SK-N-SH treated with all-trans-retinoic acid at 6 μM for 48 hours (cell line): ENCODE measurements at regions not wholly inside any gene's neighbourhood (a gene's known extent, or its start where the extent isn't known, plus 50 kb on each side); places are given as distances from the start of the nearest gene placed in this dataset.
"Not testable (repeated sequence)": the region's sequence is repeated elsewhere in the genome, so short reads cannot be mapped to it uniquely, and the experiment has no call there.

Experiments
- ATAC-seq: fragments of 200-7000 bp; cut with Tn5 transposase; 3 replicates; pipeline ENCODE4 v1.9.1; 2020; ENCODE audit warnings: mild to moderate bottlenecking, moderate library complexity
- ARNTL ChIP-seq: fragments of 450-650 bp; formaldehyde crosslinking; IDR thresholded peaks from 2 replicates; pipeline ENCODE4 v1.5.0; 2020; ENCODE audit warnings: low read depth, mild to moderate bottlenecking, moderate library complexity, borderline replicate concordance
- BACH2 ChIP-seq: fragments of 250-450 bp; sonication (Bioruptor Pico); IDR thresholded peaks from 2 replicates; pipeline ENCODE4 v1.9.0; 2021; ENCODE audit warnings: mild to moderate bottlenecking, borderline replicate concordance
- CREB5 ChIP-seq: fragments of 250-450 bp; sonication (Bioruptor Pico); IDR thresholded peaks from 2 replicates; pipeline ENCODE4 v1.5.1; 2020; ENCODE audit warnings: low read depth, mild to moderate bottlenecking, moderate library complexity
- CSDC2 ChIP-seq: fragments of 250-450 bp; sonication (Bioruptor Pico); IDR thresholded peaks from 2 replicates; pipeline ENCODE4 v1.5.0; 2020; ENCODE audit warnings: mild to moderate bottlenecking, moderate library complexity
- CSRNP3 ChIP-seq: fragments of 250-450 bp; sonication (Bioruptor Pico); IDR thresholded peaks from 2 replicates; pipeline ENCODE4 v1.5.1; 2021; ENCODE audit warnings: mild to moderate bottlenecking, moderate library complexity
- ESRRG ChIP-seq: fragments of 250-450 bp; sonication (Bioruptor Pico); IDR thresholded peaks from 2 replicates; pipeline ENCODE4 v1.6.1; 2021; ENCODE audit warnings: mild to moderate bottlenecking
- GLIS3 ChIP-seq: fragments of 250-450 bp; sonication (Bioruptor Pico); IDR thresholded peaks from 2 replicates; pipeline ENCODE4 v1.5.0; 2020; ENCODE audit warnings: mild to moderate bottlenecking, moderate library complexity
- OSR1 ChIP-seq: fragments of 250-450 bp; sonication (Bioruptor Pico); IDR thresholded peaks from 2 replicates; pipeline ENCODE4 v1.8.0; 2022; ENCODE audit warnings: moderate library complexity, mild to moderate bottlenecking, inconsistent platforms
- PATZ1 ChIP-seq: fragments of 250-450 bp; sonication (Bioruptor Pico); IDR thresholded peaks from 2 replicates; pipeline ENCODE4 v1.8.0; 2020; ENCODE audit warnings: mild to moderate bottlenecking, moderate library complexity, borderline replicate concordance
- POU6F1 ChIP-seq: fragments of 250-450 bp; sonication (Bioruptor Pico); IDR thresholded peaks from 2 replicates; pipeline ENCODE4 v1.8.0; 2021; ENCODE audit warnings: low read depth, mild to moderate bottlenecking, moderate library complexity, borderline replicate concordance
- PPARA ChIP-seq: fragments of 250-450 bp; sonication (Bioruptor Pico); IDR thresholded peaks from 2 replicates; pipeline ENCODE4 v1.5.0; 2020; ENCODE audit warnings: mild to moderate bottlenecking, borderline replicate concordance
- RARB ChIP-seq: fragments of 250-450 bp; sonication (Bioruptor Pico); IDR thresholded peaks from 2 replicates; pipeline ENCODE4 v1.8.0; 2021; ENCODE audit warnings: mild to moderate bottlenecking, moderate library complexity
- TCF4 ChIP-seq: fragments of 250-450 bp; sonication (Bioruptor Pico); IDR thresholded peaks from 2 replicates; pipeline ENCODE4 v1.8.0; 2021; ENCODE audit warnings: mild to moderate bottlenecking, moderate library complexity, borderline replicate concordance
- TOX ChIP-seq: fragments of 250-450 bp; sonication (Bioruptor Pico); IDR thresholded peaks from 2 replicates; pipeline ENCODE4 v1.8.0; 2021; ENCODE audit warnings: mild to moderate bottlenecking, moderate library complexity, borderline replicate concordance
- ZC3H10 ChIP-seq: fragments of 250-450 bp; sonication (Bioruptor Pico); IDR thresholded peaks from 2 replicates; pipeline ENCODE4 v1.5.1; 2021; ENCODE audit warnings: mild to moderate bottlenecking, moderate library complexity
- ZFP3 ChIP-seq: fragments of 250-450 bp; sonication (Bioruptor Pico); IDR thresholded peaks from 2 replicates; pipeline ENCODE4 v1.5.0; 2020; ENCODE audit warnings: mild to moderate bottlenecking, moderate library complexity
- ZFP30 ChIP-seq: fragments of 450-650 bp; formaldehyde crosslinking; IDR thresholded peaks from 2 replicates; pipeline ENCODE4 v1.5.0; 2022; ENCODE audit warnings: mild to moderate bottlenecking, moderate library complexity
- ZNF565 ChIP-seq: fragments of 450-650 bp; formaldehyde crosslinking; conservative IDR thresholded peaks from 2 replicates; pipeline ENCODE4 v1.5.0; 2020; ENCODE audit warnings: low read depth, mild to moderate bottlenecking, moderate library complexity
- ZNF70 ChIP-seq: fragments of 450-650 bp; formaldehyde crosslinking; IDR thresholded peaks from 2 replicates; pipeline ENCODE4 v1.5.0; 2020; ENCODE audit warnings: mild to moderate bottlenecking, moderate library complexity
- ZNF8 ChIP-seq: fragments of 450-650 bp; formaldehyde crosslinking; IDR thresholded peaks from 2 replicates; pipeline ENCODE4 v1.5.0; 2020; ENCODE audit warnings: mild to moderate bottlenecking, moderate library complexity

- no peak for ATAC-seq
- TF ChIP-seq ZFP3 (CRISPR knock-in tag) (no peak), ESRRG (CRISPR knock-in tag) (no peak), ZNF565 (no peak), RARB (CRISPR knock-in tag) (no peak), ZFP30 (CRISPR knock-in tag) (no peak)
- TF ChIP-seq, all 23 proteins: peak for 0
Measured at GRCh38 chr5:37945446-37945845, 105.6 kb upstream of the GDNF start.

GRCh38 chr5:37943136-37943535 is 103.3 kb upstream of the GDNF start:
- ATAC-seq = not testable (repeated sequence)

- no peak for TF ChIP-seq PATZ1 (CRISPR knock-in tag)
- TF ChIP-seq TCF4 (CRISPR knock-in tag) = no peak
- TF ChIP-seq CSRNP3 (CRISPR knock-in tag) = no peak
- no peak for TF ChIP-seq POU6F1 (CRISPR knock-in tag)
- TF ChIP-seq ZNF70 (CRISPR knock-in tag) = no peak
- no peak for TF ChIP-seq TOX (CRISPR knock-in tag)
- TF ChIP-seq RARB (CRISPR knock-in tag) = no peak
- no peak for TF ChIP-seq ZFP30 (CRISPR knock-in tag)
- no peak for TF ChIP-seq ARNTL (CRISPR knock-in tag)
- no peak for TF ChIP-seq ZNF565
- no peak for TF ChIP-seq ZC3H10 (CRISPR knock-in tag)
- no peak for TF ChIP-seq CREB5 (CRISPR knock-in tag)
- TF ChIP-seq OSR1 = no peak
- no peak for TF ChIP-seq ZFP3 (CRISPR knock-in tag)
- no peak for ATAC-seq
Measured at GRCh38 chr5:37940931-37941623, 101.2 kb upstream of the GDNF start.

GRCh38 chr5:37938861-37939260 is 99.0 kb upstream of the GDNF start:
- TF ChIP-seq CSDC2 (CRISPR knock-in tag) = no peak
- ATAC-seq = no peak

- TF ChIP-seq ZNF8 (no peak), PPARA (CRISPR knock-in tag) (no peak), CSRNP3 (CRISPR knock-in tag) (no peak), BACH2 (no peak), TCF4 (CRISPR knock-in tag) (no peak), GLIS3 (CRISPR knock-in tag) (no peak), PATZ1 (CRISPR knock-in tag) (no peak), POU6F1 (CRISPR knock-in tag) (no peak), ARNTL (CRISPR knock-in tag) (no peak), ZC3H10 (CRISPR knock-in tag) (no peak), CSDC2 (CRISPR knock-in tag) (no peak), TOX (CRISPR knock-in tag) (no peak)
- TF ChIP-seq, all 23 proteins: peak for 0
- no peak for ATAC-seq
Measured at GRCh38 chr5:37938076-37938852, 98.4 kb upstream of the GDNF start.
